ENCODE measurements at regions not wholly inside any gene's neighbourhood (a gene's known extent, or its start where the extent isn't known, plus 50 kb on each side); places are given as distances from the start of the nearest gene placed in this dataset.
A peak's percentile ranks its signal among the peaks of the same experiment; 100 is the strongest.
"Not testable (repeated sequence)": the region's sequence is repeated elsewhere in the genome, so short reads cannot be mapped to it uniquely, and the experiment has no call there.

DNA sequence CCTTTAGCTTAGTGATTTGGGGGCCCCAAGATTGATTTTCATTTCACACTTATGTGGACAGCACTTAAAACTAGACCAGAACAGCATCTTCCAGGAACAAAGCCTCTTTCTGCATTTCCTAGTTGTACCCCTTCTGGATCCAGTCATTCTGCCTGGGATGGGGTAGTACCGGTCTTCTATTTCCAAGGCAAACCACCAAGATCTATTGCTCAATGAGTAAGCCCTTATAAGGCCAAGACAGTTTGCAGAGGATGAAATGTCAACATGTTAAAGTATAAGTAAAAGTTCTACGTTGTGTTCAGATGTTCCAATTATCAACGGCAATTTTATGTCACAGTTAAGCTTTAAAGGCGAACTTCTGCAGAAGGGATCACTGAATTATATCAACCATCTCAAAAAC lies 106.9 kb upstream of the ZNF746 start:
- DNase-seq (no peak), FAIRE-seq (no peak)
- Histone ChIP-seq H3K4me1 (ENCODE audit: control insufficient read depth in 2 of 3, insufficient read depth in 2 of 3, low read depth in 1 of 3, low read length in 3 of 3) (no peaks in the 10 kb centered on the region), H3K4me3 (ENCODE audit: low read length in 3 of 3) (no peak overlapping the region), H3K27me3 (ENCODE audit: control insufficient read depth, insufficient read depth, low read length) (no peaks in the 10 kb centered on the region), H3K27ac (ENCODE audit: low read depth in 2 of 2, low read length in 2 of 2) (no peak overlapping the region), H3K9ac (ENCODE audit: low read length in 3 of 3) (no peak overlapping the region), H3K9me3 (ENCODE audit: control insufficient read depth in 2 of 3, insufficient read depth in 1 of 3, low read length in 3 of 3) (no peaks in the 10 kb centered on the region), H3K36me3 (ENCODE audit: control insufficient read depth in 2 of 3, insufficient read depth in 3 of 3, low read length in 3 of 3) (peaks cover 0 to 27% (median 9%) of the 10 kb centered on the region in 3 donors)
- TF ChIP-seq, protein P1, sequence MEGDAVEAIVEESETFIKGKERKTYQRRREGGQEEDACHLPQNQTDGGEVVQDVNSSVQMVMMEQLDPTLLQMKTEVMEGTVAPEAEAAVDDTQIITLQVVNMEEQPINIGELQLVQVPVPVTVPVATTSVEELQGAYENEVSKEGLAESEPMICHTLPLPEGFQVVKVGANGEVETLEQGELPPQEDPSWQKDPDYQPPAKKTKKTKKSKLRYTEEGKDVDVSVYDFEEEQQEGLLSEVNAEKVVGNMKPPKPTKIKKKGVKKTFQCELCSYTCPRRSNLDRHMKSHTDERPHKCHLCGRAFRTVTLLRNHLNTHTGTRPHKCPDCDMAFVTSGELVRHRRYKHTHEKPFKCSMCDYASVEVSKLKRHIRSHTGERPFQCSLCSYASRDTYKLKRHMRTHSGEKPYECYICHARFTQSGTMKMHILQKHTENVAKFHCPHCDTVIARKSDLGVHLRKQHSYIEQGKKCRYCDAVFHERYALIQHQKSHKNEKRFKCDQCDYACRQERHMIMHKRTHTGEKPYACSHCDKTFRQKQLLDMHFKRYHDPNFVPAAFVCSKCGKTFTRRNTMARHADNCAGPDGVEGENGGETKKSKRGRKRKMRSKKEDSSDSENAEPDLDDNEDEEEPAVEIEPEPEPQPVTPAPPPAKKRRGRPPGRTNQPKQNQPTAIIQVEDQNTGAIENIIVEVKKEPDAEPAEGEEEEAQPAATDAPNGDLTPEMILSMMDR (IDR thresholded peaks at IDR 0.05; ENCODE audit: borderline replicate concordance, extremely low read depth, insufficient read depth) = no peak
- intact Hi-C loops (cut with DNase I) = no loop called here

- H3K27me3 ChIP-seq (ENCODE audit: control insufficient read depth, insufficient read depth, low read length); FAIRE-seq; H3K9me3 ChIP-seq (ENCODE audit: control insufficient read depth in 2 of 3, insufficient read depth in 1 of 3, low read length in 3 of 3); H3K27ac ChIP-seq (ENCODE audit: low read depth in 2 of 2, low read length in 2 of 2); H3K4me3 ChIP-seq (ENCODE audit: low read length in 3 of 3); H3K4me1 ChIP-seq (ENCODE audit: control insufficient read depth in 2 of 3, insufficient read depth in 2 of 3, low read depth in 1 of 3, low read length in 3 of 3); intact Hi-C loops (cut with DNase I); DNase-seq; H3K9ac ChIP-seq (ENCODE audit: low read length in 3 of 3): not testable (repeated sequence)
- peaks cover 0 to 14% (median 11%) of the 10 kb centered on the region in 3 donors for H3K36me3 ChIP-seq (ENCODE audit: control insufficient read depth in 2 of 3, insufficient read depth in 3 of 3, low read length in 3 of 3)
These were observed 103.2 kb upstream of the ZNF746 start for GRCh38 chr7:149600669-149601330.

DNA sequence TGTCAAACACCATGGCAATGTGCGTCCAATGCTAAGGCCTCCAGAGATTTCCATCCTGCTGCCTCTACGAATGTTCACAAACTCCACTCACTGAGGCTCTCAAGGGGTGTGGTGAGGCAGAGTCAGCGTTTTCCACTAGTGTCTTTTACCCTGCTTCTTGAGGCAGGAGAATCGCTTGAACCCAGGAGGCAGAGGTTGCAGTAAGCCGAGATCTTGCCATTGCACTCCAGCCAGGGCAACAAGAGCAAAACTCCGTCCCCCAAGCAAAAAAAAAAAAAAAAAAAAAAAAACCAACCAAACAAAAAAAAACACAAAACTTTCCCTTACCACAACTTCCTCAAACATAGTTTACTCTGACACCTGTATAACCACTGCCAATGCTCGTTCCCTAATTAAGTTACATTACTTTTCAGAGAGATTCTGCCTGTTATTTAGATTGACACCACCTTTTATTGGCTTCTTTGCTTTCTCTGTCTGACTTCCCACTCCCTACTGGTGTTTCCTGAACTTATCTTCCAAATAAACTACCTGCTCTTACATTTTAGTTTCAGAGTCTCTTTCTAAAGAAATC lies 102.1 kb upstream of the ZNF746 start:
- no peaks in the 10 kb centered on the region for H3K27me3 ChIP-seq (ENCODE audit: control insufficient read depth, insufficient read depth, low read length)
- no peaks in the 10 kb centered on the region for H3K4me1 ChIP-seq (ENCODE audit: control insufficient read depth in 2 of 3, insufficient read depth in 2 of 3, low read depth in 1 of 3, low read length in 3 of 3)
- H3K4me3 ChIP-seq (ENCODE audit: low read length in 3 of 3) = no peak overlapping the region
- intact Hi-C loops (cut with DNase I) = no loop called here
- peaks cover 0 to 15% (median 14%) of the 10 kb centered on the region in 3 donors for H3K36me3 ChIP-seq (ENCODE audit: control insufficient read depth in 2 of 3, insufficient read depth in 3 of 3, low read length in 3 of 3)
- TF ChIP-seq, protein P1 (IDR thresholded peaks at IDR 0.05; ENCODE audit: borderline replicate concordance, extremely low read depth, insufficient read depth) = no peak
- no peak overlapping the region for H3K9ac ChIP-seq (ENCODE audit: low read length in 3 of 3)
- no peak overlapping the region for H3K27ac ChIP-seq (ENCODE audit: low read depth in 2 of 2, low read length in 2 of 2)
- no peaks in the 10 kb centered on the region for H3K9me3 ChIP-seq (ENCODE audit: control insufficient read depth in 2 of 3, insufficient read depth in 1 of 3, low read length in 3 of 3)
- DNase-seq = no peak
- no peak for FAIRE-seq

DNA sequence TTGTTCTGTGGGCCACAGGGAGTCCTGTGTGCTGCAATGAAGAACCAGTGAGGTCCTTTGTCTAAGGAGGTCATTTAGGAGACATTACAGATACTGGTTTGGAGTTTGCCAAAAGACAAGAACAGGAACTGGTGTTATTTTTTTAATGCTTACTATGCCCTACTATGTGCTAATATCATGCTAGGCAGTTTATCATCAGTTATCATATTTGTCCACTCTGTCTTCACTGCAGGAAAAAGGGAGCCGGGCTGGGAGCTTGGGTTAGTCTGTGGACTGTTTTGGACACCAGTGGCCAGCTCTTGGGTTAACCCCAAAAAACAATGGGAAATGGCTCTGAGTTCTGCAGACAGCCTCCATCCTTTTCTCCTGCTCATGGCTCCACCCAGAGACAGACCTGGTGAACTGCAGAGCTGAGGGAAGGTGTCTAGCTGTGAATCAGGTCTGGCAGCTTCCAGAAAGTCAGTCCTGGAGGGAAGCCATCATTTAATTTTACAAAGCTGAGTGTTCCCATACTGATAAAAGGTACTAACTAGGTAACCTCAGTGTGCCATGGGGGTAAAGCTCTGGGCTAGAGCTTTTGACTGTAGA lies 101.2 kb upstream of the ZNF746 start:
- Histone ChIP-seq H3K4me1 (ENCODE audit: control insufficient read depth in 2 of 3, insufficient read depth in 2 of 3, low read depth in 1 of 3, low read length in 3 of 3) (no peaks in the 10 kb centered on the region), H3K4me3 (ENCODE audit: low read length in 3 of 3) (no peak overlapping the region), H3K9me3 (ENCODE audit: control insufficient read depth in 2 of 3, insufficient read depth in 1 of 3, low read length in 3 of 3) (no peaks in the 10 kb centered on the region), H3K9ac (ENCODE audit: low read length in 3 of 3) (no peak overlapping the region), H3K27ac (ENCODE audit: low read depth in 2 of 2, low read length in 2 of 2) (no peak overlapping the region), H3K36me3 (ENCODE audit: control insufficient read depth in 2 of 3, insufficient read depth in 3 of 3, low read length in 3 of 3) (peaks cover 0 to 15% (median 14%) of the 10 kb centered on the region in 3 donors), H3K27me3 (ENCODE audit: control insufficient read depth, insufficient read depth, low read length) (no peaks in the 10 kb centered on the region)
- DNase-seq (peak in 3 of 5 donors; percentile 10 to 12 (median 11)), FAIRE-seq (no peak)
- intact Hi-C loops (cut with DNase I) = no loop called here
- TF ChIP-seq, protein P1 (IDR thresholded peaks at IDR 0.05; ENCODE audit: borderline replicate concordance, extremely low read depth, insufficient read depth) = peak; percentile 24

DNA sequence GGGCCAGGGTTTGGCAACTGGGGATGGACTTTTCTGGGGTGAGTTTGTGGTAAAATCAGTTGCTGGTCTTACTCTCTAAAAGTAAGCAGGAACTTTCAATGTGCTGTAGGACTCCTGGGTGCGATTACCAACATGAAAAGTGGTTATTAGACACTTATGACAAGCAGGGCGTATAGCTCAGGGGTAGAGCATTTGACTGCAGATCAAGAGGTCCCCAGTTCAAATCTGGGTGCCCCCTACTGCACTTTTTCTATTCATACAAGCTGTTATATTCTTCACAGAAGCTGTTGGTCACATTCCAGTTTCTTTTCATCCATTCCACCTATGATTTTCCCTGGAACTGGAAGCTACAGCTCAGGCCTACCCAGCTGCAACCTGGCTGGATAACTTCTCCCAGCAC lies 100.2 kb upstream of the ZNF746 start:
- intact Hi-C loops (cut with DNase I); FAIRE-seq: not testable (repeated sequence)

More for the DNA sequence above, 100.2 kb upstream of the ZNF746 start:
- not testable (repeated sequence) for H3K27ac ChIP-seq (ENCODE audit: low read depth in 2 of 2, low read length in 2 of 2); H3K27me3 ChIP-seq (ENCODE audit: control insufficient read depth, insufficient read depth, low read length); DNase-seq; H3K9ac ChIP-seq (ENCODE audit: low read length in 3 of 3); H3K4me3 ChIP-seq (ENCODE audit: low read length in 3 of 3); H3K4me1 ChIP-seq (ENCODE audit: control insufficient read depth in 2 of 3, insufficient read depth in 2 of 3, low read depth in 1 of 3, low read length in 3 of 3); H3K9me3 ChIP-seq (ENCODE audit: control insufficient read depth in 2 of 3, insufficient read depth in 1 of 3, low read length in 3 of 3)
- peaks cover 0 to 14% (median 13%) of the 10 kb centered on the region in 3 donors for H3K36me3 ChIP-seq (ENCODE audit: control insufficient read depth in 2 of 3, insufficient read depth in 3 of 3, low read length in 3 of 3)

All from kidney (tissue), 13 donors.